ENCODE measurements at regions not wholly inside any gene's neighbourhood (a gene's known extent, or its start where the extent isn't known, plus 50 kb on each side); places are given as distances from the start of the nearest gene placed in this dataset.
A peak's percentile ranks its signal among the peaks of the same experiment; 100 is the strongest.

DNA sequence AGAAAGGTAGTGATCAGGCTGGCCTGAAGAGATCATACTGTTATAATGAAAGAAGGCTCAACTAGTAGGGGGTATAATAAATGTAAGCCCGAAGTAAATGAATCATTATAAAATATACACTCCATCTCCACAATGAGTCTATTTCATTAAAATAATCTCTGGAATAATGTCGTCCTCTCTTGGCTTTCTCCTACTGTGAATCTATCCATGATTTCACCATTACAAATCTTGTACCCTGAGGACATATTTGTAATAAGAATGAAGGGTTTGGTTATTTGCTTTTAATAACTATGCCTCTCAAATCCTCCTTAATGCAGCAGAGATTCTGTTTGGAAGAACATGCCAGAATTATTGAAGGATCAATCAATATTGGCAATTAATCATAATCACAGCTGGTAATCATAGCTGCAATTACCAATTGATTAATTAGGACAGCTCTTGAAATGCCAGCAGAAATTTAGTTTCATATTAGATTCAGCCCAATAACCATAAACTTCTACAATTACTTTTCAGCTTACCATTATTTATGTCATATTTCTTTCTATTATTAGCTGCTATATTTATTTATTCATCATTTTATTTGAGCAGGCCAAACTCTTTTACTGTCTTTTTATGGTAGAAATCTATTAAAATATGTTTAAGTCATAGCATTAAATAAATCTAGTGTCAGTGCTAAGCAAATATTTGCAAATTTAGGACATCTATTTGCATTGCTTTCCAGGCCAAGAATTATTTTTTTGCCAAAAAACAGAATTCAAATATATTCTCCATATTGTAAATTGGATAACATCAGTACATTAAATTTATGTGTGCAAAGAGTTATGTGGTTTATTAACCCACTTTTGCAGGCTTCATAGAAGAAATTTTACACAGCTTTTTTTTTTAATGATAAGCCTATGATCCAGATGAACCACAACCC is 588.4 kb upstream of the LRRC4C start:
- DNase-seq (ENCODE audit: low read depth in 2 of 2) = no peak

DNA sequence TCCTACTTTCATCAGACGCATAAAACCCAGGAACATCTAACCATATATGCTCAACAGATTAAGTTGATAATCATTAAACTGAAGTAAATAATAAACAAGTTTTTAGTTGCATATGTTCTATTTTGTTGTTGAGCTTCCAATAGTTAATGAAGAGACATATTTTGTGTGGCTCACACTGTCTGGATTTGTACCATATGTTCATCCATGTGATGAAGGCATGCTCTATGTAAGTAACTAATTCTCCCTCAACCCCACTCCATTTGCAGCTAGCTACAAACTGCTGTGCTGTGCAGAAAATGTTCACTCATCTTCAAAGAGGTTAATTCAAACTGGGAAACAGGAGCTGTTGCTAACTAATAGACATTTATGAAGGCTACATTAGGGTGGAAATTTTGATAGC is 589.7 kb upstream of the LRRC4C start:
- DNase-seq (ENCODE audit: low read depth in 2 of 2) = no peak

DNA sequence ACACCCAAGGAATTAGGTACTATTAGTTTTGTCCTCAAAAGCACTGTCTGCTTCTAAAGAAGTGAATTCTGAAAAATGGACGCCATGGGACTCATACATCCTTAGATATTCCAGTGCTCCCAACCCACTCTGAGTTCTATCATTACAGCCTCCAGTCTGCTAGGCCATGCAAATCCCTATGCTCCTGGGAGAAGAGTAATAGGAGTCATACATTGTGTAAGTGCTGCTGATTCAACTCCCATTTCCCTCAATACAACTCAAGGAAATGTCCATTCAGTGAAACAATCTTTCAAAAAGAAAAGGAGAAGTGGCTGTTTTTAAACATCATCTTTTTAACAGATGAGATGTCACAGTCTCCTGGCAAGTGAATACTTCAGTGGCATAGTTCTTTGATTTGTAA is 590.2 kb upstream of the LRRC4C start:
- no peak for DNase-seq (ENCODE audit: low read depth in 2 of 2)

DNA sequence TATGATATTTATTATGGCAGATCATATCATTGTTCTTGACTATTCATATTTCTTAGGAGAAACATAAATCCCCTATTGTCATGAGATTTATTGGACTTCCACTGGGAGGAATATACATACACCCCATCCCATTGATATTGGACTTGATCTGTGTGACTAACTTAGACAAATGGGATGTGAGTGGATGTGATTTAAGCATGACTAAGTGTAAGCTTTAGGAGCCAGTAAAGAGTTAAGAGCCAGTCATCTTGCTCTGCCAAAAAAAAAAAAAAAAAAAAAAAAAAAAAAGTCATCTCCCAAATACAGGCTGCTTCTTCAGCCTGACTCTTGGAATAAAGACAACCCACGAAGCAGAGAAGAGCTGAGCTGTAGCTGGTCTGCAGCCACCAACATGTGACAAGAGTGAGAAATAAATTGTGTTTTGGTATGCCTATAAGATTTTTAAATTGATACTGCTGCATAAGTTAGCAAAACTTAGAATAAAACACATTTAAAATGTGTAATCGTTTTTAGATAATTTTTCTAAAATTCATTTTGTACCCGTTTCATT is 595.0 kb upstream of the LRRC4C start:
- no peak for DNase-seq (ENCODE audit: low read depth in 2 of 2)

DNA sequence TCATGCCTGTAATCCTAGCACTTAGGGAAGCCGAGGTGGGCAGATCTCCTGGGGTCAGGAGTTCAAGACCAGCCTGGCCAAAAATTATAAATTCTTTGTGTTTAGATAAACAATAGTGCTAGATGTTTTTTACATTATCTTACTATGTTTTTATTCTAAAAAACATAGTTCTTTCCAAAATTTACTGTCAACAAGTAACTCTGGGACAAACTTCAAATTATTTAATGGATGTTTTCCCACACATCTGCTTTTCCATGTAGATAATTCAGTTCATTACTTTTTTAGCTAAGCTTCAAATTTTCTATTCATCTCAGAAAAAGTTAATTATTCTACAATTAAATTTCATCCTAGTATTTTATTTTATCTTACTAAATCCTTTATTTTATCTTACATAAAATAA is 596.2 kb upstream of the LRRC4C start:
- DNase-seq (ENCODE audit: low read depth in 2 of 2) = no peak

DNA sequence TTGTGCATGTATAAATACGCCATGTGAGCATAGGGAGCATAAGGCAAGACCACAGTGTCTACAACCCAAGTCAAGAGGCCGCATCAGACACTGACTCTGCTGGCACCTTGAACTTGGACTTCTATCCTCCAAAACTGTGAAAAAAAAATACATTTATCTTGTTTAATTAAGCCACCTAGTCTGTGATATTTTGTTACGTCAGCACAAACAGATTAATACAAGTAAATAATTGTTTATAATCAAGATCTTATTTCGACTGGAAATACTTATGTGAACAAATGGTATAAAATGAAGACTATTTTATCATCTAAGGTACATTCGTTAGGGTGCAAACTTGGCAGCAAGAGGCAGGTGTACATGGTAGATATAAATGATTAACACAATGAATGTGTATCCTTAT is 599.3 kb upstream of the LRRC4C start:
- DNase-seq (ENCODE audit: low read depth in 2 of 2) = no peak

DNA sequence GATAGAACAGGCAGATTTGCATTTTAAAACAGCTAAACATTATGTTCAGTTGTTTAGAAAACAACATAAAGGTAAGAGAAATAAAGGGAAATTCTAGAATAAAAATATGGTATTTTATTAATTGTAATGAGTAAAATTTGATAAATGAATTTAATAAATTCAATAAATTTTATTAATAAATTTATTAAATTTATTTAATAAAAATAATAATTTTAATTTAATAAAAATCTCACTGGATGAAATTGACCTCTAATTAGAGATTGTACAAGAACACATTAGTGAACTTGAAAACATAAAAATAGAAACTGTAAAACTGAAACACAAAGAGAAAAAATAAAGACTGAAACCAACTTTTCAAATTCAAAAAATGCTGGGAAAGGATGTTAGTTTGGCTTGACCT is 605.7 kb upstream of the LRRC4C start:
- no peak for DNase-seq (ENCODE audit: low read depth in 2 of 2)

DNA sequence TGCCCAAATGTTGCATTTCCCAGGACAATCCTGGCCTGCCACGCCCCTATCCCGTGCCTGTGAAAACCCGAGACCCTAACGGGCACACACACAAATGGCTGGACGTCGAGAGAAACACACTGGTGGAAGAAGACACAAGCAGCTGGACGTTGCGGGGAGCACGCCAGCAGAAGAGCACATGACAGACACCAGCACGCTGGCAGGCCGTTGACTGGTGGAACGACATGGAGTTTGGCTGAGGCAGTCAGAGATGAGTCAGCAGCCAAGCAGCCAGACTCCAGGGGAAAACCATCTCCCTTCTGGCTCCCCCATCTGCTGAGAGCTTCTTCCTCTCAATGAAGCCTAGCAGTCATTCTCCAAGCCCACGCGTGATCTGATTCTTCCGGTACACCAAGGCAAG is 606.7 kb upstream of the LRRC4C start:
- no peak for DNase-seq (ENCODE audit: low read depth in 2 of 2)

DNA sequence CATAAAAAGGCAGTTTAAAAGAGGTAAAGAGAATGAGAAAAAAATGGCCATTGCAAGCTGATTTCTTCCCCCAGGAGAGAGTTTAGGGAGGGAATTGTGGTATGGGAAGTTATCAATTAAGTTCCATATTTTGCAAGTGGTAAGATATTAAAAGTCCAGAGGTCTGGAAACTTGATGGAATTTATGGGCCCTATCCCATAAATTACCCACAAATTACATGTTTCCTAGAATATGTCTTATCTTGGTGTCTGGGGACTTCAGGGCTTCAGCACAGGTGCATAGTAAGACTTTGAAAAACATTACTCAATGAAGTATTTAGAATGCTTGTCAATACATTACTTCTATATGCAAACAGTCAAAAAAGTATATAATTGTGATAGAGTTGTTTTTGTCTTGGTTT is 614.9 kb upstream of the LRRC4C start:
- DNase-seq (ENCODE audit: low read depth in 2 of 2) = no peak

DNA sequence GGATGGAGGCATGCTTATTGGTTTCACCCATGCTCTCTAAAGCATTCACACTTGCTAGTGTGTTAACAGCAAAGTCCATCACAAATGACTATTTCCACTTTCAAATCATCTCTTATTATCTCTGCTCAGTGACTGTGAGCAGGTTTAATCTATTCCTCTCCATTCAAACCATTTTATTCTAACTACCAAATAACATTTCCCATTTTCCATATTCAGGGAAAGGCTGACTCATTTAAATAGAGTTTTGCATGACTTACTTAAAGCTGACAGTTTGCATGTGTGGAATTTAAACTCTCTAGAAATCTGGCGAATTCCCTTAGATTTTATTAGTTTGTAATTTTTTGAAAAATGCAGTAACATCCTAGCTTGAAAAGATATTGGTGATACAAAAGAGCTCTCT is 615.7 kb upstream of the LRRC4C start:
- DNase-seq (ENCODE audit: low read depth in 2 of 2) = no peak

DNA sequence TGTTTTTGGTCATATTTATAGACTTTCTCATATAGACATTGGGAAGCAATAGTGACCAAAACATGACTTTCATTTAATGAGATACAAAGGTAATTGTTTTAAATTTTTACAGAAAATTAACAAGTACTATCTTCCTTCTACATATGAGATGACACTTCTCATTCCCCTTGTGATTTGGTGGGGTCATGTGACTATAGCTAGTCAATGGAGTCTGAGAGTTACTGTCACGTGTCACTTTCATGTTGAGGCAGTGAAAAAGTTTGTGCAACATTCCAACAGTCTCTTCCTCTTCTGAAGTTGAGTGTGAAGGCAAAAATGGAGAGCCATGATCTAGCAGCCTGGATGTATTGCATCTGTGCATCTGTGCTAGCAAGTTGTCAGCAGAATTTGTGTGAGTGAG is 618.3 kb upstream of the LRRC4C start:
- no peak for DNase-seq (ENCODE audit: low read depth in 2 of 2)

DNA sequence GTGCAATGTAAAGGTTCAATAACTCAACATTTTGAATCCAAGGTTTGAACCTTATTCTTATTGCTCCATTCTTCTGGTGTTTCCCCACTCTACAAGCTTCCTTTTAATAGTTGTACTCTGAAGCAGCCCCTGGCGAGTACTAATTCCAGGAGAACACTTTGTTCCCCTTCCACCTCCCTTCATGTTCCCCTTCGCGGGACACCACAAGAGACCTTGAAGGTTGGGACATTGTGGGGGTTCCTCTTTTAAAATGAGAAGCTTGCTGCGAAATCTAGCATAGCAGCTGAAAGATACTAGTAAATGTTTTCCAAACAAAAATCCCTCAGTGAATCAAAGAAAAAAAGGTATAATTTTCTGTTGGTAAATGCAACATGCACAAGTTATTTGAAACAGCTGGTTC is 626.3 kb upstream of the LRRC4C start:
- no peak for DNase-seq (ENCODE audit: low read depth in 2 of 2)

DNA sequence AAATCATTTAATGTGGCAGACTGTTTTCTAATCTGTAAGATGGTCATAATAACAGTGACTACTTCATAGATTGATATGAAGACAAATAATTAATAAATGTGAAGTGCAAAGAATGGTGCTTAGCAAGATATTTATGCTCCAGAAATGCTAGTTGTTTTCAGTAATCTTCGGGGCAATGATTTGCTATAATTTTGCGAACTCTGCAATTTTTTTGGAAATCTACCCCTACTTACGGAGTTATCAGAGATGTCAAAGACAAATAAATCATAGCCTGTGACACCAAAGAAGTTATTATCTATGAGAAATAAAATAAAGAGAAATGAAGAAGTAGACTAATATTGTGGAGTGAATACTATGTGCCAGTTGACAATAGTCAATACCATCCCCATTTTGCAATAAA is 634.1 kb upstream of the LRRC4C start:
- no peak for DNase-seq (ENCODE audit: low read depth in 2 of 2)

DNA sequence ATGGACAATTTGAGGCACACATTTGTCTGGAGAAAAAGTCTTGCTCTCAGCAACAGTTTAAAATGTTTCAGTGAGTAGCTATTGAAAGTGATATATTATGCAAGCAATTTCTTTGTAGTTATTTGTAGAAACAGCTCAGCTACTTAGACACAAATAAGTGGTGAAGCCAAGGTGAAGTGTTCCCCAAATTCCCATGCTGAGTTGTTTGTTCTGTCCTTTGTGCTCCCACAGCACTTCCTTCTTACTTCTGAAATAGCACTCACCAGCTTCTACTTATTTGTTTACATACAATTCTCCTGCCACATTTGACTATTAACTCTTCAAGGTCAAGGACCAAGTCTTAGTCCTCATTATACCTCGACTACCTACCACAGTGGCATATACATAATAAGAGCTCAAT is 638.6 kb upstream of the LRRC4C start:
- no peak for DNase-seq (ENCODE audit: low read depth in 2 of 2)

DNA sequence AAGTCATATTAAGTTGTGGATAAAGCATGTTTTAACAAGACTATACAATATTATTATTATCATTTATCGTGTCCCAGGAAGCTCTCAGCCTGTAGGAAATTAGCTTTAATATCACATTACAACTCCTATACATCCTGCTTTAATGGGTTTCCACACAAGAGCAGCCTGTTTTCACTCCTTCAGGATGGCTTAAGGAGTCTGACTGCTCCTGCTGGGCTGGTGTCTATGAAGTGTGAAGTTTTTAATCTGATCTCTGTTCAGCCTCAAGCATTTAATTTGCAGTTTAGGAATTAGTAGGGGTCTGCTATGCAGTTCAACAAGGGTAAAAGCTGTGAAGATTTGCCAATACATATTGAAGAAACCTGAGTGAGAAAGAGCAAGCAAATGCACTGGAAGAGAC is 653.4 kb upstream of the LRRC4C start:
- DNase-seq (ENCODE audit: low read depth in 2 of 2) = no peak

DNA sequence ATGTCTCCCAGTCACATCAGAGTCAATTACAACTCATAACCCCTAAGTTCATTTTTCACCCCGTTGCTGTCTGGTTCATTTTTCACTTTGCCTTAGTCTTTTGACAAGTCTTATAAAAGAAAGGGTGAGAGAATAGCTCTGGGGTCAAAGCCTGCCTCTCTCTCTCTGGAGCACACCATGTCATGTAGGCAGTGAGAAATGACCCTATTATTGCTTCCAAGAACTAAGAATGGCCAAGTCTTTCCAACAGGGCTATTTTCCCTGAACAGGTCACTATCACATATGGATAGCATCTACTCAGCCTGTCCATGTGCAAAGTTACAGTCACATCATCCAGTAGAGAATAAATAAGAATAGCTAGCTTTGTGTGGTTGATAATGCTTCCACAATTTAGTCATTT is 655.5 kb upstream of the LRRC4C start:
- DNase-seq (ENCODE audit: low read depth in 2 of 2) = no peak

DNA sequence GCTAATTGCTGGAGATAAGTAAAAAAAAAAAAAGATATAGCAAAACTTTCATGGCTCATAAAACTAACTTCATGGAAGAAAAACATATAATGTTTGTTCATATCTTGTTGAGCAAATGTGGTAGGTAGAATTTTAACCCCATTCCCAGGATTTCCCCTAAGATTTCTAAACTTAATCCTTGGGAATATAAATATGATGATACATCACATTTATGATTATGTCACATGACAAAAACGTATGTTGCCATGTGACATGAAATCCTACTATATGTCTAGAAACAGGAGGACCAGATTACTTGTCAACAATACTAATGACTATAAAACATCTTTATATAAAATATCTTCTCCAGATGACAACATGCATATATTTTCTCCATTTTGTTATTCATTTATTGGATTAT is 679.0 kb upstream of the LRRC4C start:
- DNase-seq (ENCODE audit: low read depth in 2 of 2) = no peak

DNA sequence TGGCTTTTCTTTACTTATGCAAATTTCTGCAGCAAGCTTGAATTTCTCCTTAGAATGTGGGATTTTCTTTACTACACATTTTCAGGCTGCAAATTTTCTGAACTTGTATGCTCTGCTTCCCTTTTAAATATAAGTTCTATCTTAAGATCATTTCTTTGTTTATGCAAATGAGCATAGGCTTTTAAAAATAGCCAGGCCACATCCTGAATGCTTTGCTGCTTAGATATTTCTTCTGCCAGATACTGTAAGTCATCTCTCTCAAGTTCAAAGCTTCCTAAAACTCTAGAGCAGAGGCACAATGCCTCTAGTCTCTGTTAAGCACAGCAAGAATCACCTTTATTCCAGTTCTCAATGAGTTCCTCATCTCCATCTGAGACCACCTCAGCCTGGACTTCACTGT is 685.9 kb upstream of the LRRC4C start:
- DNase-seq (ENCODE audit: low read depth in 2 of 2) = no peak

DNA sequence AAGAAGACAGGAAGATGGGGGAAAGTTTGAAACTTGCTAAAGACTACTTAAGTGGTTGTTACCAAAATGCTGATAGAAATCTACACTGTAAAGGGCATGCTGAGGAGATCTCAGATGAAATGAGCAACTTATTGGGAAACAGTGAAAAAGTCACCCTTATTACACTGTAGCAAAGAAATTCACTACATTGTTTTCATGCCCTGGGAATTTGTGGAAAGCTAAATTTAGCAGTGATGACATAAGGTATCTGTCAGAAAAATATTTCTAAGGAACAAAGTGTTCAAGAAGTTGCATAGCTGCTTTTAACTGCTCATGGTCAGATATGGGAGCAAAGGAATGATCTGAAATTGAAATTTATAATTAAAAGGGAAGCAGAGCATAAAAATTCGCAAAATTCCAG is 702.4 kb upstream of the LRRC4C start:
- peak; percentile 60 to 61 for DNase-seq (ENCODE audit: low read depth in 2 of 2)

DNA sequence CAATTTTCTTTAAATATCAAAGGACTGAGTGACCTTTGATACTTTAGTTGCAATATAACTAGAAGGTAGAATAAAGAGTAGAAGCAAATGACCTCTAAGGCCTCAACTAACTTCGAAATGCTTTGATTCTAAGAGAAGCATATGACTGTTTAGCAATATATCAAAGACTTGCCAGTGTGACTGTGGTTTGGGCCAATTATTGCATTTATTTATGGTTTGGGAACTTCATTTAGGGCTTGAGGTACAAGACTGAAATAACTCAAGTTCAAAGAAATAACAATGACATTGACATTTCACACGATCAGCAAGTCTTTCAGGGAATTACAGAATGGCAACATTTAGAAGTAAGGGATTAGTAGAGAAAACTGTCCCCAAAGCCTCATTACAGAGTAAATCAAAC is 709.7 kb upstream of the LRRC4C start:
- DNase-seq (ENCODE audit: low read depth in 2 of 2) = no peak

DNA sequence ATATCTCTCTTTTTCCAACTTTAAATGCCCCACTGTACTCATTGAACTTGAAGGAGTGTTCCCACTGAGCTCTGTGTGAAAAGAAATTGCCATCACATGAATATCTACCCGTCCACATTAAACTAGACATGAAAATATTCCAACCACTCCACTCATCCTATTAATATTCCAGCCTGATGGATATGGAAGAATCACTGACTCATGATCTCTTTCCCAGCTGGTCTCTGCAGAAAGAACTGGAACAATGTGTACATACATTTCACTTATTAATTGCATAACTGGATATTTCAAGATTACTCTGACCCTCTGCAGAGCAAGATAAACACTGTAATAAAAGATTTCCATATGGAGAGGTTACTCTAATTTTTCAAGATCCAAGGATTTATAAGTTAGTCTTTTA is 711.1 kb upstream of the LRRC4C start:
- peak; percentile 65 for DNase-seq (ENCODE audit: low read depth in 2 of 2)

DNA sequence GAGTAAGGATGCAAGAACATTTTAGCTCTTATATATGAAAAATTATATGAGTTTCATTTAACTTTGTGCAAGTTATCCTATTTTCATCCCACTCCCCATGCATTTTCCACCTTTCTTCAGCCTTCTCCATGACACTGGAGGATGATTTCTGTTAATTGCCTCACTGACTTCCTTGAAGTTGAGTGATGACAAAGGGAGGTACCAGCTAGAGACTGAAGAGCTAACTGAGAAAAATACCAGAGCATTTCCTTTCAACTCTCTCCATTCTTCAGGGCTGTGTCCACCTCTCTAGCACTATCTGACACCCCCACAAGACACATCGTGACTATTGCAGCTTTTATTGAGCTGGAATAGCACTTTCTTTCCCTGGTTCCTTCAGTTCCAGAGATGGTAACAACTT is 711.6 kb upstream of the LRRC4C start:
- no peak for DNase-seq (ENCODE audit: low read depth in 2 of 2)

DNA sequence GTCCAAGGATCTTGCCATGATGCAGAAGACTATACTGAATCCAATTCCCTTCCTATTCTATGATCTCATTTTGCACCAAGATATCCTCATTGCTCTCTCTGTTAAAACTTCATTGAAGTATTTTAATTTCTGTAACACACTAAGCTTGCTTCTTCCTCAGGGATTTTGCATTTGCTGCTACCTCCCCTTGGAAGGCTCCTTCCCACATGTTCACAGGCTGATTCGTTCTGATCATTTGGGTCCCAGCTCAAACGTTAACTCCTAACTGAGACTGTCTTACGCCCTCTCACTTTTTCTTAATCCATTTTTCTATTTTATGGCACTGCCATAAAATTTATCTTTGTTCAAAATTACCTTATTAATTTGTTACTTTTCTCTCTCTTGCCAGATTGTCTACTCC is 713.0 kb upstream of the LRRC4C start:
- DNase-seq (ENCODE audit: low read depth in 2 of 2) = no peak

DNA sequence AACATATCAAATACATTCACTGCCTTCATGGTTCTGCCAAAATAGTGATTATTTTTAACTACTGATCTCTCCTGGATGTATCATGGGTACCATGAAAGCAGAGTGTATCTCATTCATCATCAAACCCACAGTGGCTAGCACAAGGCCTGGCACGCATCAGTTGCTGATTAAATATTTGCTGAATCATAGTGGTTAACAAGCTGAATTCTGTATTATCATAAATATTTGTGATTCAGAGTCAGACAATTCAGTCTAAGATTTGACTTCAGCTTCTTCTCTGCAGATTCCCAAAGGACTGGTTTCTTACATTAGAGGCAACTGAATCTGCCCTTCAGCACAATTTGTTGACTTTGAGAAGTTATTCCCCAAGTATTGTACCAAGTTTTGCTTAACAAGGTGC is 715.8 kb upstream of the LRRC4C start:
- peak; percentile 71 to 79 for DNase-seq (ENCODE audit: low read depth in 2 of 2)

Measured in fibroblast of skin of left biceps (primary cell).